CD4-positive, alpha-beta T cell treated with Interleukin-4 for 4 hours (primary cell): ENCODE measurements at regions not wholly inside any gene's neighbourhood (a gene's known extent, or its start where the extent isn't known, plus 50 kb on each side); places are given as distances from the start of the nearest gene placed in this dataset.
"Not testable (repeated sequence)": the region's sequence is repeated elsewhere in the genome, so short reads cannot be mapped to it uniquely, and the experiment has no call there.

ENCODE experiments used
- DNase-seq: peaks from one replicate; pipeline ENCODE4 v3.0.0-alpha.2; 2020

DNA sequence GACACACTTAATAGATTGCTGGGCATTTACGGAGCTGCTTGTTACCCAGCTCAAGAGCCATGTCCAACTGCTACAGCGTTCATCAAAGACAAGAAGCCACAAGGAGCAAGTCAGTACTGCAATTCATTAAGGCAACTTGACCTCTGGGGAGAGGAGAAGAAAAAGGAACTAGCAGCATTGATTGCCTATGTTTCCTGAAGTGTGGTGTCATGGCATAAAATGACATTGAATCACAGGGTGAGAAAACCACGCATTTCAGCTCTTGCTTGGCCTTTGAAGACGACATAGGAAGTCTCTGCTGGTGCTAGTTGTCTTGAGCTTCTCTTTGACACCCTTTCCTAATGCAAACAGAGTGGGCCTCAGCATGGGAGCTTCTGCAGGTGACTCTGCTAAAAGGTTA lies 139.1 kb downstream of the CDH26 start:
- DNase-seq = no peak

GRCh38 chr20:60100780-60101179 lies 142.6 kb downstream of the CDH26 start:
- no peak for DNase-seq

GRCh38 chr20:60101201-60101890 lies 143.1 kb downstream of the CDH26 start:
- DNase-seq = no peak

DNA sequence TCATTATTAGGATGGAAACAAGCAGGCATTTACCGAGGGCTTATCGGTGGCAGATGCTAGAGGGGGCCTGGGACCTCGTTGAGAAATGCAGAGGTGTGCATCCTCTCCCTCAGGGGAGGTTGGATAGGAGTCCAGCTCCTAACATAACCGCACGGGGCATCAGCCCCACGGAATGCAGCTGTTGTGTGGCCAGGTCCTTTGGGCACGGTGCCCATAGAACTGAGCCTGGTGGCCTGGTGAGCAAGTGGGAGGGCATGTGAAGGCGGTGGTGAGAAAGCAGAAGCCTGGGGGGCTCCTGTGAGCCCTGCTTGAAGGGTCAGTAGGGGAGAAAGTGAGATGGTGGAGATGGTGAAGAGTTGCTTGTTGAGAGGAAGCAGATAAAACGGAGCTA lies 143.7 kb downstream of the CDH26 start:
- DNase-seq = no peak

DNA sequence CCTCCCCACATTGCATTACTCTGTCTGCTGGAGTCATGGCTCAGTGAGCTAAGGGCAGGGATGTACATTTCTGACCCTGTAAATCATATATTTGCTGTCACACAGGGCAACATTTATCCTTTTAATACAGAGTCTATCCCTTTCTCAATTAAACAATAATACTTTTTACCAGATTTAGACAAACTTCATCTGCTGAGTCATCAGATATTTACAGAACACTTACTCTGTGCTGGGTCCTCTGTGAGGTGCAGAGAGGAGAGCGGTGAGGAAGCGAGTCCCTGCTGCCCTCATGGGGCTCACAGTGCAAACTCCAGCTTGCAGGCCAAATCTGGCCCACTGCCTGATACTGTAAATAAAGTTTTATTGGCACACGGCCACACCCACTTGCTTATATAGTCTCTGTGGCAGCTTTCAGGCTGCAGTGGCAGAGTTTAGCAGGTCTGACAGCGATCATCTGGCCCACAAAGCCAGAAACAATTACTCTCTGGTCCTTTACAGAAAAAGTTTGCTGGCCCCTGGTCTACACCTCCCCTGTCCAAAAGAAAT lies 144.5 kb downstream of the CDH26 start:
- DNase-seq = no peak

DNA sequence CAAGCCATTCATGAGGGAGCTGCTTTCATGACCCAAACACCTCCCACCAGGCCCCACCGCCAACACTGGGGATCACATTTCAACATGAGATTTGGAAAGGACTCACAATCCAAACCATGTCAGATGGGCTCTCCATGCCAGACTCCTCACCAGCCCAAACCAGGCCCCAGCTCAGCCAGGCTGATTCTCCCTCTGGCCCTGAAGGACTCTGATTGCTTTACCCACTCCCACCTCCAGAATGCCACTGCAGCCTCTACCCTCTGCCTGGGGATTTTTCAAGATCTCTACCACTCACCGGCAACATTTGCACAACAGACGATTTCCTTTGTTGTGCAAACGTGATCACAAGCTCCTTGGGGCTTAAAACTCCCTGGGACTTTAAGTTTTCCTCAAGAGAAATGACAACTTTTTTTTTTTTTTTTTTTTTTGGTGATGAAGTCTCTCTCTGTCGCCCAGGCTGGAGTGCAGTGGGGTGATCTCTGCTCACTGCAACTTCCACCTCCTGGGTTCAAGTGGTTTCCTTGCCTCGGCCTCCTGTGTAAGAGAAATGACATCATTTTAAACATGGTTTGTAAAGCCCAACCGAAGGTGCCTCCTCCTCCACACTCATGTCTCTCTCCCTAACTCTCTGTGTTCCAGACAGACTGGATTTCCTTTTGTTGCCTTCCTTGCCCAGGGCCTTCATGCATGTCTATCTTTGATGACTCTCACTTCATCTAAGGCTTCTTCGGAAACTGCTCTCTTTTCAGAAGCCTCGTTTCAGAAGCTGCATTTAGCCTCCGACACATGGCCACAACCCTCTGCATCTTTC lies 147.0 kb downstream of the CDH26 start:
- DNase-seq = no peak

DNA sequence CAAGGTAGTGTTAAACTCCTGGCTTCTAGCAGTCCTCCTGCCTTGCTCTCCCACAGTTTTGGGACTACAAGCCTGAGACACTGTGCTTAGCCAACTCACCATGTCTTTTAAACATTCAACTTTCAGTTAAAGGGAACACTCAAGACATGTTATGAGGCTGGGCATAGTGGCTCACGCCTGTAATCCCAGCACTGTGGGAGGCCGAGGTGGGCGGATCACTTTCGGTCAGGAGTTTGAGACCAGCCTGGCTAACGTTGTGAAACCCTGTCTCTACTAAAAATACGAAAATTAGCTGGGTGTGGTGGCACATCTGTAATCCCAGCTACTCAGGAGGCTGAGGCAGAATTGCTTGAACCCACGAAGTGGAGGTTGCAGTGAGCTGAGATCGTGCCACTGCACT lies 148.0 kb downstream of the CDH26 start:
- DNase-seq = not testable (repeated sequence)

GRCh38 chr20:60107621-60108390 lies 149.6 kb downstream of the CDH26 start:
- no peak for DNase-seq

DNA sequence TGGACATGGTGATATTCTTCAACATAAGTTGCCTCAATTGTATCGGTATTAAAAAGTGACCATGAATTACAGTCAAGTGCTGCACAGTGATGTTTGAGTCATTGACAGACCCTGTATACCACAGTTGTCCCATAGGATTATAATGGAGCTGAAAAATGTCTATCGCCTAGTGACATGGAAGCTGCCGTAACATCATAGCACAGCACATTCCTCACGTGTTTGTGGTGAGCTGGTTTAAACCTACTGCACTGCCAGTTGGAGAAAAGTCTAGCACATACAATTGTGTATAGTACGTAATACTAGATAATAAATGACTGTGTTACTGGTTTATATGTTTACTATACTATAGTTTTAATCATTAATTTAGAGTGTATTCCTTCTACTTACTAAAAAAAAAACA lies 150.2 kb downstream of the CDH26 start:
- DNase-seq = no peak

- no peak for DNase-seq
These were observed 155.0 kb downstream of the CDH26 start for GRCh38 chr20:60113024-60113724.

DNA sequence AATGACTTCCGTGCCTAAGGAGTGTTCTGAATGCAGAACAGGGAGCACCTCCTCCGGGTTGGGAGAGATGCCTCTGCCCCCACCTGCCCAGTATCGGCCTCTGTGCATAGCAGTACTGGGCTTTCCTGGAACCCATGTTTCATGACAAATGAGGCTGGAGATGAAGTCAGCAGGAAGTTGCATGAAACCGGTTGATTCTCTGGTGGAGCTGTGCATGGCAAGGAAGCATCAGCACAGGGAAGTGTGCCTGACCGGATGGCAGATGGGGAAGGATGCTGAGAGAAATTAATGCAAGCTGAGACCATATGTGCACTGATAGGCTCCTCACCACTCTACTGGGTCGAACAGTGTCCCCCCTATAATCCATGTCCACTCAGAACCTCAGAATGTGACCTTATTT lies 155.5 kb downstream of the CDH26 start:
- DNase-seq = no peak

GRCh38 chr20:60115451-60115850 lies 157.2 kb downstream of the CDH26 start:
- DNase-seq = no peak

DNA sequence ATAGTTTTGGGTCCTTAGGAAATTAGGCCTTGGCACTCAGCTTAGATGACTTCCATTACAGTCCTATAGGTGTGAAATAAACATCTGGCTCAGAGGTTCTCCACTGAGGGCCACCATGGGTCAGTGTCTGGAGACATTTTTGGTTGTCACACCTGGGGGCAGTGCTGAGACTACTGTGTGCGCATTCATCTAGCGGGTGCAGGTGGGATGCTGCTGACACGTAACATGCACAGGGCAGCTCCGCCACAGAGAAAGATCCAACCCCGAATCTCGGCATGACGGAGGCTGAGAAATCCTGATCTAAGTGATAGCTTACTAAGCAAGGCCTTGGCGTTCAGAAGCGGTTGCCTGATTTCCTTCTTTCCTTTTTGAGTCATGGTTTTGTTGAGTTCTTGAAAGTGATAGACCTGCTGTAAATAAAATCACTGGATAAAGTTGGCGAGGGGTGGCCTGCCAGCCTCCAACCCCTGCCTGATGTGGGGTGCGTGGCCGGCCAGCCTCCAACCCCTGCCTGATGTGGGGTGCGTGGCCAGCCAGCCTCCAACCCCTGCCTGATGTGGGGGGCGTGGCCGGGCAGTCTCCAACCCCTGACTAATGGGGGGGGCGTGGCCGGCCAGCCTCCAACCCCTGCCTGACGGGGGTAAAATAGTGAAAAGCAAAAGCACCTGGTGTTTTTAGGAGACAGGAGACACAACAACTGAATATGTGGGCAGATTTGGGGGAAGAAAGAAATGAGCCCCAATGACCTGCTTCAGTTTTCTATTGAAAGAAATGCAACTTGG lies 158.1 kb downstream of the CDH26 start:
- DNase-seq = no peak

DNA sequence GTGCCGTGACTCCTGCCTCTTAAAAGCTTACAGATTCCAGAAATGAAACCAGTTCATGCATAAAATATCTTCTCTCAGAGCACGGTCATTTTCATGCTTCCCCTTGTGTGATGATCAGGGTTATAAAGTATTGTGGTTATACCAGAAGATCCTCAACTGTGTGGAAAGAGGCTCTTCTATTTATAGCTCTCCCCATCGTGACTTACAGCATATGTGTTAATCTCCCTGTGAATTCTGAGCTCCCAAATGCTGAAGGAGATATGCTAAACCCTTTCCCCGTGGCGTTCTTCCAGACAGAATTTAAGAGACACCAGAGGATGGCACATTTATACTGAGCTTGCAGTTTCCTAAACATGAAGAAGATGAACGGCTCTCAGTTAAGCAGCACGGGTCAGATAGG lies 158.8 kb downstream of the CDH26 start:
- no peak for DNase-seq

- DNase-seq = no peak
These were observed 163.7 kb downstream of the CDH26 start for GRCh38 chr20:60121903-60122302.

DNA sequence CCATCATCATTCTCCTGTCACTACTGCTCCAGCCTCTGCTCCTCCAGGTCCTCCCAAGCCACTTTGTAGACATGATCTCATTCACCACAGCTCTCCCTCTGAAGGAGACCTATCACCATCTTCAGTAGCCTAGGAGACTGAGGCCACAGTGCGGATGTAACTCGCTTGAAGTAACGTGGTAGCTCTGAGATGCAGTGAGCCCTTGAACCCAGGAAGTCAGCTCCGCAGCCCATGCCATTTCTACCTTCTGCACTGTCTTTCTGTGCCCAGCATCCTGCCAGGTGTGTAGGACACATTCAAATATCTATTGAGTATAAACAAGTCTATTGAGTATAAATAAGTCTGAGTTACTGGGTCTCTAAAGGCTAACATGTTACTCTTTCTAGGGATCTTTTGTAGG lies 164.4 kb downstream of the CDH26 start:
- DNase-seq = no peak

DNA sequence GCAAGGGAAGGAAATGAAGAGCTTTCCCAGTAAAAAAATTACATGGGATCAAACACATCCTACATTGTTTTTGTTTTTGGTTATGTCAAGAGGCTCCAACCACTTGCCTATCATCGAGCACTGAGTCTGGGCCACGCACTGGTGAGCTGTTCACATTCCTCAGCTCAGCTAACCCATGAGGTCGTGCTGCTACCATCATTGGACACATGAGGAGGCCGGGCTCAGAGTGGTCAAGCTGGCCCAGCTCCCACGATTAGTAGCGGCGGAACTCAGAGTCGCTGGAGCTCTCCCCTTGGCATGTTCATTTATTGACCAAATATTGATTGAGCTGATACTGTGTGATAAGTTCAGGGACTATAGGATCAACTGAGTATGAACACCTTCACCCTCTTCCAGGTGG lies 164.9 kb downstream of the CDH26 start:
- no peak for DNase-seq

DNA sequence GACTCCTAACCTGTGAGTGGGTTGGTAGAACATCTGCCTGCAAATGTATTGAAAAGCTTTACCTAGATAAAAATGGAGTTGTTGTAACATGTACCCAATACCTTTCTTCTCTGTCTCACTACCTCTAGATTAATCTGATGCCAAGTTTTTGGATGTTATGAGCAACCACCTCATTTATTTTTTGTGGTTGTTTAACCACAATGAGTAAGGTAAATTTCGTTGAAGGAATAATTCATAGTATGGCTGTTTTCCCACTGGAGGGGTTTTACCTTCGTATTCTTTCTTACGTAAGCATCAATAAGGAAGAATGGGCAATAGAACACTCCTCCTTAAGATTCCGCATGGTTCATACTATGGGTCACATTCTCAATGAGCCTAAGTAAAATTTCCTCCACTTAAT lies 165.4 kb downstream of the CDH26 start:
- no peak for DNase-seq

DNA sequence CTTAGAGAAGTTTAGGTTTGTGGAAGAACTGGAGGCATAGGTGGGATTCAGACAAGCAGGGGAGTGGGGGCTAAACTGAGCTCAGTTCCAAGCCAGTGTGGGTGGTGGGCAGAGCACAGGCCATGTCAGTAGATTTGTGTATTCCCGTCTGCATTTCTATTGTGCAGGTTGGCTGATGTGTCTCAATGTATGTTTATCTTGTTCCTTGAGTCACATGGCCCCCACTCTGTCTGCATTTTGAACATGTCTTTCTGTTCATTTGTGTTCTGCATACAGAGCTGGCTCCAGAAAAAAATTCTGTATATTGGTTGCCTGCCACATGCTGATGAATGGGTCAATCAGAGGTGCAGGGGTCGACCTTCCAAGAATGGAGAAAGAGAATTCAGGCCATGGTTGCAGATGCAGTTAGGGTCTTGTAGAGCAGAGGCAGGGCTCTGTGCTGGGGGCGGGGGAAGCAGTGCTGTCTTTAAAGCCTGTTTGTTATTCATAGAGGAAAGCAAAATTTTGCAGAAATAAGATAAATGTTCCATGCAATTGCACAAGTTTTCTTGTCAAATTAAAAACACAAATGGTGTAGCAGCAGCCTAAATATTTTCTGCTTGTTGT lies 166.7 kb downstream of the CDH26 start:
- DNase-seq = no peak

GRCh38 chr20:60125513-60125912 lies 167.3 kb downstream of the CDH26 start:
- DNase-seq = no peak

- no peak for DNase-seq
These were observed 168.8 kb downstream of the CDH26 start for GRCh38 chr20:60126975-60127374.

- DNase-seq = no peak
These were observed 173.2 kb downstream of the CDH26 start for GRCh38 chr20:60131375-60131774.
